ENCODE measurements at regions not wholly inside any gene's neighbourhood (a gene's known extent, or its start where the extent isn't known, plus 50 kb on each side); places are given as distances from the start of the nearest gene placed in this dataset.

DNA sequence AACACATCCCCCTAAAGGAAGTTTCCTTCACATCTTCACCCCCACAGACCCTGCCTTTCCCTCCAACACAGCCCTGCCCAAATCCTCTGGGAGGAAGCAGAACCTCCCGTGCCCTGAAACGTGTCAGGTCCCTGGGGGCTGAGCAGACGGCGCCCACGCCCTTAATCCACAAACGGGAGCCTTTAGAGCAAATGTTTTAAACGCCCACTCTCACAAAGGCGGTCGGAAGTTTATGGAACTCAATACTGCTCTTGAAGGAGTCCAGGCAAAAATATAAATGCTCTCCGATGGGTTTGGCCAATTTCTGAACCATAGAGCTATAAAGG lies 237.1 kb upstream of the AFDN start:
- TF ChIP-seq EP300 (IDR thresholded peaks at IDR 0.05) (no peak), POLR2A (IDR thresholded peaks at IDR 0.05) (no peak), CTCF (IDR thresholded peaks at IDR 0.05) (no peak)

Data from tibial nerve (tissue), 4 donors.